ENCODE measurements at regions not wholly inside any gene's neighbourhood (a gene's known extent, or its start where the extent isn't known, plus 50 kb on each side); places are given as distances from the start of the nearest gene placed in this dataset.
"Not testable (repeated sequence)": the region's sequence is repeated elsewhere in the genome, so short reads cannot be mapped to it uniquely, and the experiment has no call there.

GRCh38 chr5:74534397-74535129 lies 106.0 kb downstream of the ENC1 start:
- no peak for DNase-seq

GRCh38 chr5:74530326-74531050 lies 110.0 kb downstream of the ENC1 start:
- no peak for DNase-seq

GRCh38 chr5:74529101-74529500 lies 111.4 kb downstream of the ENC1 start:
- no peak for DNase-seq

- no peak for DNase-seq
Observed at GRCh38 chr5:74526111-74526510, 114.4 kb downstream of the ENC1 start.

- not testable (repeated sequence) for DNase-seq
Observed at GRCh38 chr5:74524767-74525166, 115.8 kb downstream of the ENC1 start.

GRCh38 chr5:74523698-74524097 lies 116.8 kb downstream of the ENC1 start:
- DNase-seq = not testable (repeated sequence)

GRCh38 chr5:74522838-74523237 lies 117.7 kb downstream of the ENC1 start:
- DNase-seq = not testable (repeated sequence)

- DNase-seq = no peak
Observed at GRCh38 chr5:74521401-74521800, 119.1 kb downstream of the ENC1 start.

- no peak for DNase-seq
Observed at GRCh38 chr5:74519679-74520078, 120.8 kb downstream of the ENC1 start.

GRCh38 chr5:74519161-74519571 lies 121.4 kb downstream of the ENC1 start:
- no peak for DNase-seq

- no peak for DNase-seq
Observed at GRCh38 chr5:74517700-74518099, 122.8 kb downstream of the ENC1 start.

- DNase-seq = no peak
Observed at GRCh38 chr5:74516211-74516636, 124.3 kb downstream of the ENC1 start.

GRCh38 chr5:74514888-74515551 lies 125.5 kb downstream of the ENC1 start:
- no peak for DNase-seq

GRCh38 chr5:74511770-74512169 lies 128.8 kb downstream of the ENC1 start:
- DNase-seq = not testable (repeated sequence)

- DNase-seq = no peak
Observed at GRCh38 chr5:74510476-74511075, 130.0 kb downstream of the ENC1 start.

GRCh38 chr5:74507370-74508005 lies 133.0 kb downstream of the ENC1 start:
- DNase-seq = no peak

GRCh38 chr5:74506119-74506518 lies 134.4 kb downstream of the ENC1 start:
- no peak for DNase-seq

GRCh38 chr5:74504463-74504862 lies 136.1 kb downstream of the ENC1 start:
- no peak for DNase-seq

GRCh38 chr5:74502479-74502950 lies 138.0 kb downstream of the ENC1 start:
- no peak for DNase-seq

- no peak for DNase-seq
Observed at GRCh38 chr5:74501674-74502478, 138.7 kb downstream of the ENC1 start.

GRCh38 chr5:74500110-74500917 lies 140.2 kb downstream of the ENC1 start:
- no peak for DNase-seq
